GM23338 (cell line): ENCODE measurements at regions not wholly inside any gene's neighbourhood (a gene's known extent, or its start where the extent isn't known, plus 50 kb on each side); places are given as distances from the start of the nearest gene placed in this dataset.

ENCODE experiments used
- ATAC-seq: fragments of 200-7000 bp; cut with Tn5 transposase; 3 replicates; pipeline ENCODE4 v1.9.1; 2020
- DNase-seq: peaks from one replicate; pipeline ENCODE4 v3.0.0-alpha.2; 2015; ENCODE audit warnings: low spot score
- H2AFZ ChIP-seq: fragments of 200-600 bp; sonication (generic); 2 replicates; pipeline ENCODE4 v1.8.0; 2016; ENCODE audit warnings: antibody characterized with exemption, mild to moderate bottlenecking, moderate library complexity
- H3F3A ChIP-seq: fragments of 200-600 bp; sonication (generic); replicated peaks from 2 replicates; pipeline ENCODE4 v1.8.0; 2017; ENCODE audit warnings: antibody characterized with exemption, mixed run types, low read depth
- H3K27ac ChIP-seq: fragments of 200-600 bp; sonication (generic); 2 replicates; pipeline ENCODE4 v1.6.1; 2016; ENCODE audit warnings: low read depth
- H3K27me3 ChIP-seq: fragments of 200-600 bp; sonication (generic); 2 replicates; pipeline ENCODE4 v1.8.0; 2016; ENCODE audit warnings: mild to moderate bottlenecking, mixed run types, moderate library complexity; ENCODE audit not compliant: insufficient read depth
- H3K36me3 ChIP-seq: fragments of 200-600 bp; sonication (generic); 2 replicates; pipeline ENCODE4 v1.8.0; 2016; ENCODE audit warnings: mild to moderate bottlenecking; ENCODE audit not compliant: insufficient read depth
- H3K4me1 ChIP-seq: fragments of 200-600 bp; sonication (generic); 2 replicates; pipeline ENCODE4 v1.8.0; 2016; ENCODE audit warnings: mild to moderate bottlenecking, moderate library complexity; ENCODE audit not compliant: insufficient read depth
- H3K4me2 ChIP-seq: fragments of 200-600 bp; sonication (generic); 2 replicates; pipeline ENCODE4 v1.7.1; 2017; ENCODE audit warnings: mixed run types
- H3K4me3 ChIP-seq: fragments of 200-600 bp; sonication (generic); 2 replicates; pipeline ENCODE4 v1.6.1; 2016; ENCODE audit warnings: mixed run types
- H3K79me2 ChIP-seq: fragments of 200-600 bp; sonication (generic); replicated peaks from 2 replicates; pipeline ENCODE4 v1.8.0; 2017; ENCODE audit warnings: mild to moderate bottlenecking; ENCODE audit not compliant: insufficient read depth
- H3K9me2 ChIP-seq: fragments of 200-600 bp; sonication (generic); 2 replicates; pipeline ENCODE4 v1.8.0; 2017; ENCODE audit not compliant: insufficient read depth
- H4K20me1 ChIP-seq: fragments of 200-600 bp; sonication (generic); replicated peaks from 2 replicates; pipeline ENCODE4 v1.8.0; 2017; ENCODE audit warnings: mild to moderate bottlenecking; ENCODE audit not compliant: insufficient read depth
- H3K27ac Mint-ChIP-seq: 2 replicates; pipeline ENCODE4 v1.8.0; 2020; ENCODE audit warnings: inconsistent platforms, mild to moderate bottlenecking, moderate library complexity, mixed read lengths
- H3K27me3 Mint-ChIP-seq: 3 replicates; pipeline ENCODE4 v1.8.0; 2022; ENCODE audit warnings: low read depth, mild to moderate bottlenecking, moderate library complexity, mixed read lengths, inconsistent platforms; ENCODE audit not compliant: insufficient read depth, poor library complexity
- H3K36me3 Mint-ChIP-seq: 3 replicates; pipeline ENCODE4 v1.8.0; 2021; ENCODE audit warnings: low read depth, mild to moderate bottlenecking, inconsistent platforms, moderate library complexity, mixed read lengths
- H3K4me1 Mint-ChIP-seq: 3 replicates; pipeline ENCODE4 v1.8.0; 2020; ENCODE audit warnings: mild to moderate bottlenecking, inconsistent platforms, mixed read lengths
- H3K4me3 Mint-ChIP-seq: 3 replicates; pipeline ENCODE4 v1.8.0; 2021; ENCODE audit warnings: moderate library complexity, mild to moderate bottlenecking, inconsistent platforms, mixed read lengths
- H3K9me3 Mint-ChIP-seq: 3 replicates; pipeline ENCODE4 v1.8.0; 2020; ENCODE audit warnings: moderate library complexity, mild to moderate bottlenecking, inconsistent platforms, mixed read lengths
- CREB1 ChIP-seq: fragments of 250-450 bp; sonication (Bioruptor Pico); IDR thresholded peaks from 2 replicates; pipeline ENCODE4 v1.5.0; 2020; ENCODE audit warnings: low read depth, mild to moderate bottlenecking, moderate library complexity
- EZH2 ChIP-seq: fragments of 200-600 bp; sonication (generic); IDR thresholded peaks from one replicate; pipeline ENCODE4 v1.8.0; 2017; ENCODE audit warnings: antibody characterized with exemption, mild to moderate bottlenecking, low read depth; ENCODE audit not compliant: unreplicated experiment
- EZH2phosphoT487 ChIP-seq: fragments of 200-600 bp; sonication (generic); IDR thresholded peaks from one replicate; pipeline ENCODE4 v1.8.1; 2018; ENCODE audit warnings: antibody characterized with exemption; ENCODE audit not compliant: unreplicated experiment
- JUNB ChIP-seq: IDR thresholded peaks from one replicate; pipeline ENCODE4 v1.6.1; 2016; ENCODE audit warnings: antibody characterized with exemption; ENCODE audit not compliant: unreplicated experiment
- NANOG ChIP-seq: IDR thresholded peaks from 2 replicates; pipeline ENCODE4 v1.6.1; 2016; ENCODE audit warnings: antibody characterized with exemption, borderline replicate concordance
- STAT1 ChIP-seq: IDR thresholded peaks from one replicate; pipeline ENCODE4 v1.6.1; 2016; ENCODE audit warnings: antibody characterized with exemption; ENCODE audit not compliant: unreplicated experiment
- ZNF114 ChIP-seq: fragments of 250-450 bp; sonication (Bioruptor Pico); IDR thresholded peaks from 2 replicates; pipeline ENCODE4 v1.5.0; 2020; ENCODE audit warnings: mild to moderate bottlenecking, moderate library complexity
- TF ChIP-seq, protein P1 (sequence below): fragments of 250-450 bp; sonication (Bioruptor Pico); IDR thresholded peaks from 2 replicates; pipeline ENCODE4 v1.5.0; 2020; ENCODE audit warnings: mild to moderate bottlenecking, moderate library complexity
- TF ChIP-seq, protein P2 (sequence below), 2 experiments: fragments of 200-600 bp in 1 of 2; sonication (generic) in 1 of 2; conservative IDR thresholded peaks; 2 replicates each; pipeline versions ENCODE4 v1.5.1 to v1.6.1; 2016 to 2017; ENCODE audit warnings: antibody characterized with exemption in 2 of 2, low read depth in 2 of 2, mild to moderate bottlenecking in 2 of 2, moderate library complexity in 1 of 2
- TF ChIP-seq, protein P3 (sequence below): IDR thresholded peaks from one replicate; pipeline ENCODE4 v1.6.1; 2018; ENCODE audit warnings: antibody characterized with exemption; ENCODE audit not compliant: unreplicated experiment
- TF ChIP-seq, protein P4 (sequence below): IDR thresholded peaks from 2 replicates; pipeline ENCODE4 v1.6.1; 2016; ENCODE audit warnings: antibody characterized with exemption

DNA sequence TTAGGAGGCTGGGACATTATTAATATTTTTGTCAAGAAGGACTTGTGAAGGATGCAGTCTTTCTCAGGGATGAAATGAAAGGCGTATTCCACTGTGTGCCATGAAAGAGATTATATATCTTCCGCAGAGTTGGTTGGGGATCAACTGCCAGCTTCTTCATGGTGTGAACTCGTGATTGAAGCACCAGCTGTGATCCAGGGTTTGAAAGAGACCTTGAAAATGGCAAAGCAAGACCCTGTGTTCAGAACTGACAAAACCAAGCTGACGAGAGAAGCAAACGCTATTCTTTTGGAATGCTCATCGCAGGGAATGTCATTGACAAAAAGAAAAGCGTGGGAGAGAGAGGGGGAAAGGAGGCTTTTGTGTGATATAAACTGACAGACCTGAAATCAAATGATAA is 263.9 kb upstream of the ZNF608 start:
- Histone ChIP-seq H2AFZ (no peak overlapping the region), H3K79me2 (no peaks in the 10 kb centered on the region), H3K27me3 (no peaks in the 10 kb centered on the region), H3K4me1 (peaks cover 21% of the 10 kb centered on the region), H3K36me3 (no peaks in the 10 kb centered on the region), H3K9me2 (no peaks in the 10 kb centered on the region), H3F3A (no peaks in the 10 kb centered on the region), H3K4me3 (no peak overlapping the region), H4K20me1 (no peaks in the 10 kb centered on the region), H3K27ac (no peak overlapping the region), H3K4me2 (no peak overlapping the region)
- H3K4me3 Mint-ChIP-seq: no peak overlapping the region
- TF ChIP-seq, protein P1, sequence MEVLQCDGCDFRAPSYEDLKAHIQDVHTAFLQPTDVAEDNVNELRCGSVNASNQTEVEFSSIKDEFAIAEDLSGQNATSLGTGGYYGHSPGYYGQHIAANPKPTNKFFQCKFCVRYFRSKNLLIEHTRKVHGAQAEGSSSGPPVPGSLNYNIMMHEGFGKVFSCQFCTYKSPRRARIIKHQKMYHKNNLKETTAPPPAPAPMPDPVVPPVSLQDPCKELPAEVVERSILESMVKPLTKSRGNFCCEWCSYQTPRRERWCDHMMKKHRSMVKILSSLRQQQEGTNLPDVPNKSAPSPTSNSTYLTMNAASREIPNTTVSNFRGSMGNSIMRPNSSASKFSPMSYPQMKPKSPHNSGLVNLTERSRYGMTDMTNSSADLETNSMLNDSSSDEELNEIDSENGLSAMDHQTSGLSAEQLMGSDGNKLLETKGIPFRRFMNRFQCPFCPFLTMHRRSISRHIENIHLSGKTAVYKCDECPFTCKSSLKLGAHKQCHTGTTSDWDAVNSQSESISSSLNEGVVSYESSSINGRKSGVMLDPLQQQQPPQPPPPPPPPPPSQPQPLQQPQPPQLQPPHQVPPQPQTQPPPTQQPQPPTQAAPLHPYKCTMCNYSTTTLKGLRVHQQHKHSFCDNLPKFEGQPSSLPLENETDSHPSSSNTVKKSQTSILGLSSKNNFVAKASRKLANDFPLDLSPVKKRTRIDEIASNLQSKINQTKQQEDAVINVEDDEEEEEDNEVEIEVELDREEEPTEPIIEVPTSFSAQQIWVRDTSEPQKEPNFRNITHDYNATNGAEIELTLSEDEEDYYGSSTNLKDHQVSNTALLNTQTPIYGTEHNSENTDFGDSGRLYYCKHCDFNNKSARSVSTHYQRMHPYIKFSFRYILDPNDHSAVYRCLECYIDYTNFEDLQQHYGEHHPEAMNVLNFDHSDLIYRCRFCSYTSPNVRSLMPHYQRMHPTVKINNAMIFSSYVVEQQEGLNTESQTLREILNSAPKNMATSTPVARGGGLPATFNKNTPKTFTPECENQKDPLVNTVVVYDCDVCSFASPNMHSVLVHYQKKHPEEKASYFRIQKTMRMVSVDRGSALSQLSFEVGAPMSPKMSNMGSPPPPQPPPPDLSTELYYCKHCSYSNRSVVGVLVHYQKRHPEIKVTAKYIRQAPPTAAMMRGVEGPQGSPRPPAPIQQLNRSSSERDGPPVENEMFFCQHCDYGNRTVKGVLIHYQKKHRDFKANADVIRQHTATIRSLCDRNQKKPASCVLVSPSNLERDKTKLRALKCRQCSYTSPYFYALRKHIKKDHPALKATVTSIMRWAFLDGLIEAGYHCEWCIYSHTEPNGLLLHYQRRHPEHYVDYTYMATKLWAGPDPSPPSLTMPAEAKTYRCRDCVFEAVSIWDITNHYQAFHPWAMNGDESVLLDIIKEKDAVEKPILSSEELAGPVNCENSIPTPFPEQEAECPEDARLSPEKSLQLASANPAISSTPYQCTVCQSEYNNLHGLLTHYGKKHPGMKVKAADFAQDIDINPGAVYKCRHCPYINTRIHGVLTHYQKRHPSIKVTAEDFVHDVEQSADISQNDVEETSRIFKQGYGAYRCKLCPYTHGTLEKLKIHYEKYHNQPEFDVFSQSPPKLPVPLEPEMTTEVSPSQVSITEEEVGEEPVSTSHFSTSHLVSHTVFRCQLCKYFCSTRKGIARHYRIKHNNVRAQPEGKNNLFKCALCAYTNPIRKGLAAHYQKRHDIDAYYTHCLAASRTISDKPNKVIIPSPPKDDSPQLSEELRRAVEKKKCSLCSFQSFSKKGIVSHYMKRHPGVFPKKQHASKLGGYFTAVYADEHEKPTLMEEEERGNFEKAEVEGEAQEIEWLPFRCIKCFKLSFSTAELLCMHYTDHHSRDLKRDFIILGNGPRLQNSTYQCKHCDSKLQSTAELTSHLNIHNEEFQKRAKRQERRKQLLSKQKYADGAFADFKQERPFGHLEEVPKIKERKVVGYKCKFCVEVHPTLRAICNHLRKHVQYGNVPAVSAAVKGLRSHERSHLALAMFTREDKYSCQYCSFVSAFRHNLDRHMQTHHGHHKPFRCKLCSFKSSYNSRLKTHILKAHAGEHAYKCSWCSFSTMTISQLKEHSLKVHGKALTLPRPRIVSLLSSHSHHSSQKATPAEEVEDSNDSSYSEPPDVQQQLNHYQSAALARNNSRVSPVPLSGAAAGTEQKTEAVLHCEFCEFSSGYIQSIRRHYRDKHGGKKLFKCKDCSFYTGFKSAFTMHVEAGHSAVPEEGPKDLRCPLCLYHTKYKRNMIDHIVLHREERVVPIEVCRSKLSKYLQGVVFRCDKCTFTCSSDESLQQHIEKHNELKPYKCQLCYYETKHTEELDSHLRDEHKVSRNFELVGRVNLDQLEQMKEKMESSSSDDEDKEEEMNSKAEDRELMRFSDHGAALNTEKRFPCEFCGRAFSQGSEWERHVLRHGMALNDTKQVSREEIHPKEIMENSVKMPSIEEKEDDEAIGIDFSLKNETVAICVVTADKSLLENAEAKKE (CRISPR knock-in tag): no peak
- TF ChIP-seq EZH2phosphoT487 (no peak), EZH2 (no peak), ZNF114 (CRISPR knock-in tag) (no peak), NANOG (no peak), STAT1 (no peak), JUNB (no peak), CREB1 (CRISPR knock-in tag) (no peak)
- TF ChIP-seq, protein P2, sequence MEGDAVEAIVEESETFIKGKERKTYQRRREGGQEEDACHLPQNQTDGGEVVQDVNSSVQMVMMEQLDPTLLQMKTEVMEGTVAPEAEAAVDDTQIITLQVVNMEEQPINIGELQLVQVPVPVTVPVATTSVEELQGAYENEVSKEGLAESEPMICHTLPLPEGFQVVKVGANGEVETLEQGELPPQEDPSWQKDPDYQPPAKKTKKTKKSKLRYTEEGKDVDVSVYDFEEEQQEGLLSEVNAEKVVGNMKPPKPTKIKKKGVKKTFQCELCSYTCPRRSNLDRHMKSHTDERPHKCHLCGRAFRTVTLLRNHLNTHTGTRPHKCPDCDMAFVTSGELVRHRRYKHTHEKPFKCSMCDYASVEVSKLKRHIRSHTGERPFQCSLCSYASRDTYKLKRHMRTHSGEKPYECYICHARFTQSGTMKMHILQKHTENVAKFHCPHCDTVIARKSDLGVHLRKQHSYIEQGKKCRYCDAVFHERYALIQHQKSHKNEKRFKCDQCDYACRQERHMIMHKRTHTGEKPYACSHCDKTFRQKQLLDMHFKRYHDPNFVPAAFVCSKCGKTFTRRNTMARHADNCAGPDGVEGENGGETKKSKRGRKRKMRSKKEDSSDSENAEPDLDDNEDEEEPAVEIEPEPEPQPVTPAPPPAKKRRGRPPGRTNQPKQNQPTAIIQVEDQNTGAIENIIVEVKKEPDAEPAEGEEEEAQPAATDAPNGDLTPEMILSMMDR (conservative IDR thresholded peaks at IDR 0.05; ENCODE audit: low read depth in 2 of 2): no peak
- TF ChIP-seq, protein P3, sequence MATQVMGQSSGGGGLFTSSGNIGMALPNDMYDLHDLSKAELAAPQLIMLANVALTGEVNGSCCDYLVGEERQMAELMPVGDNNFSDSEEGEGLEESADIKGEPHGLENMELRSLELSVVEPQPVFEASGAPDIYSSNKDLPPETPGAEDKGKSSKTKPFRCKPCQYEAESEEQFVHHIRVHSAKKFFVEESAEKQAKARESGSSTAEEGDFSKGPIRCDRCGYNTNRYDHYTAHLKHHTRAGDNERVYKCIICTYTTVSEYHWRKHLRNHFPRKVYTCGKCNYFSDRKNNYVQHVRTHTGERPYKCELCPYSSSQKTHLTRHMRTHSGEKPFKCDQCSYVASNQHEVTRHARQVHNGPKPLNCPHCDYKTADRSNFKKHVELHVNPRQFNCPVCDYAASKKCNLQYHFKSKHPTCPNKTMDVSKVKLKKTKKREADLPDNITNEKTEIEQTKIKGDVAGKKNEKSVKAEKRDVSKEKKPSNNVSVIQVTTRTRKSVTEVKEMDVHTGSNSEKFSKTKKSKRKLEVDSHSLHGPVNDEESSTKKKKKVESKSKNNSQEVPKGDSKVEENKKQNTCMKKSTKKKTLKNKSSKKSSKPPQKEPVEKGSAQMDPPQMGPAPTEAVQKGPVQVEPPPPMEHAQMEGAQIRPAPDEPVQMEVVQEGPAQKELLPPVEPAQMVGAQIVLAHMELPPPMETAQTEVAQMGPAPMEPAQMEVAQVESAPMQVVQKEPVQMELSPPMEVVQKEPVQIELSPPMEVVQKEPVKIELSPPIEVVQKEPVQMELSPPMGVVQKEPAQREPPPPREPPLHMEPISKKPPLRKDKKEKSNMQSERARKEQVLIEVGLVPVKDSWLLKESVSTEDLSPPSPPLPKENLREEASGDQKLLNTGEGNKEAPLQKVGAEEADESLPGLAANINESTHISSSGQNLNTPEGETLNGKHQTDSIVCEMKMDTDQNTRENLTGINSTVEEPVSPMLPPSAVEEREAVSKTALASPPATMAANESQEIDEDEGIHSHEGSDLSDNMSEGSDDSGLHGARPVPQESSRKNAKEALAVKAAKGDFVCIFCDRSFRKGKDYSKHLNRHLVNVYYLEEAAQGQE: no peak
- TF ChIP-seq, protein P4, sequence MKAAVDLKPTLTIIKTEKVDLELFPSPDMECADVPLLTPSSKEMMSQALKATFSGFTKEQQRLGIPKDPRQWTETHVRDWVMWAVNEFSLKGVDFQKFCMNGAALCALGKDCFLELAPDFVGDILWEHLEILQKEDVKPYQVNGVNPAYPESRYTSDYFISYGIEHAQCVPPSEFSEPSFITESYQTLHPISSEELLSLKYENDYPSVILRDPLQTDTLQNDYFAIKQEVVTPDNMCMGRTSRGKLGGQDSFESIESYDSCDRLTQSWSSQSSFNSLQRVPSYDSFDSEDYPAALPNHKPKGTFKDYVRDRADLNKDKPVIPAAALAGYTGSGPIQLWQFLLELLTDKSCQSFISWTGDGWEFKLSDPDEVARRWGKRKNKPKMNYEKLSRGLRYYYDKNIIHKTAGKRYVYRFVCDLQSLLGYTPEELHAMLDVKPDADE: no peak
- no peaks in the 10 kb centered on the region for H3K9me3 Mint-ChIP-seq
- H3K4me1 Mint-ChIP-seq: peaks cover 34% of the 10 kb centered on the region
- DNase-seq: no peak
- no peaks in the 10 kb centered on the region for H3K36me3 Mint-ChIP-seq
- ATAC-seq: no peak
- no peaks in the 10 kb centered on the region for H3K27me3 Mint-ChIP-seq
- no peak overlapping the region for H3K27ac Mint-ChIP-seq
